Esophagus squamous epithelium (tissue), 5 donors: ENCODE measurements at regions not wholly inside any gene's neighbourhood (a gene's known extent, or its start where the extent isn't known, plus 50 kb on each side); places are given as distances from the start of the nearest gene placed in this dataset.

Experiments
- DNase-seq: peaks from one replicate; lab custom pipeline; 2025; lab: John Stamatoyannopoulos, UW
- H3K27ac ChIP-seq, 4 donors: fragments of 200-600 bp; sonication (generic); one replicate each; pipeline ENCODE4 v1.5.1; 2016 to 2019; ENCODE audit warnings: mild to moderate bottlenecking in 1 of 4
- H3K27me3 ChIP-seq, 4 donors: fragments of 200-600 bp; sonication (generic); 1 replicate in 3 of 4; 2 replicates in 1 of 4; pipeline versions ENCODE4 v1.5.1 to v1.6.0; 2017 to 2021; ENCODE audit warnings: antibody characterized with exemption in 1 of 4
- H3K36me3 ChIP-seq, 3 donors: fragments of 200-600 bp; sonication (generic); one replicate each; pipeline ENCODE4 v1.5.1; 2016 to 2019
- H3K4me1 ChIP-seq, 3 donors: fragments of 200-600 bp; sonication (generic); one replicate each; pipeline ENCODE4 v1.5.1; 2017 to 2019
- H3K4me3 ChIP-seq, 4 donors: fragments of 200-600 bp; sonication (generic); 1 replicate in 3 of 4; 2 replicates in 1 of 4; pipeline ENCODE4 v1.5.1; 2016 to 2019; ENCODE audit warnings: mild to moderate bottlenecking in 2 of 4, moderate library complexity in 1 of 4
- H3K9me3 ChIP-seq, 3 donors: fragments of 200-600 bp; sonication (generic); one replicate each; pipeline ENCODE4 v1.5.1; 2016 to 2019
- POLR2A ChIP-seq, 4 donors: fragments of 450-650 bp; IDR thresholded peaks; one replicate each; pipeline ENCODE4 v1.6.1; 2017; ENCODE audit warnings: antibody characterized with exemption in 4 of 4, mild to moderate bottlenecking in 4 of 4, moderate library complexity in 3 of 4
- WGBS, 2 donors: methylation state at CpG; one replicate each; pipeline ENCODE4 v1.1.5; 2018; 5-methylcytosine and 5-hydroxymethylcytosine counted together
- intact Hi-C: fragments of 100-400 bp; cut with DNase I; formaldehyde crosslinking; loops from one replicate; pipeline ENCODE4 v1.15.0; 2022
- TF ChIP-seq, protein P1 (sequence below), 6 experiments: fragments of 450-650 bp in 4 of 6; fragments of 200-600 bp in 2 of 6; sonication (generic) in 2 of 6; IDR thresholded peaks; one replicate each; pipeline ENCODE4 v1.5.1; 2016 to 2019; ENCODE audit warnings: antibody characterized with exemption in 6 of 6, mild to moderate bottlenecking in 4 of 6, moderate library complexity in 4 of 6
- donor health status: DM: yes; HTN: yes; CAD: no.

DNA sequence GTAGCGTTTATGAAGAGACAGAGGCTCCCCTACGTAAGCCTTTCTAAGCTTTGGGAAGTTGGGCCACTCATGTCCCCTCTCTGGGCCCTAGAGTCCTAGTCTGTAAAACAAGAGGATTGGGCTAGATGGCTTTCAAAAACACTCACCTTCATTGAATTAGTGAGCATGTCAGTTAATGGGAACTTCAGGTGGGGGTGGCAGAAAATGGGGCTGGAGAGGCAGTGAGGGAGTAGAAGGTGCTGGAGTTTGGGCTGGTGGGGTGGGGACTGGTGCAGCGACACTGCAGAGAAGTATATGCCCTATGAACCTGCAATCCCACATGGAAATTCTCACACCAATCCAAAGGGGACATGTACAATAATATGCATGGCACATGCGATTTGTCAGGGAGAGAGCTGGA lies 182.7 kb downstream of the C1orf94 start:
- Histone ChIP-seq H3K36me3 (no peaks in the 10 kb centered on the region), H3K27me3 (peaks cover 0 to 39% (median 0%) of the 10 kb centered on the region in 4 donors), H3K4me3 (no peak overlapping the region), H3K9me3 (no peaks in the 10 kb centered on the region), H3K27ac (no peak overlapping the region), H3K4me1 (peaks cover 0 to 3% (median 0%) of the 10 kb centered on the region in 3 donors)
- DNase-seq, result no peak
- intact Hi-C loops, result no loop called here
- TF ChIP-seq, protein P1, sequence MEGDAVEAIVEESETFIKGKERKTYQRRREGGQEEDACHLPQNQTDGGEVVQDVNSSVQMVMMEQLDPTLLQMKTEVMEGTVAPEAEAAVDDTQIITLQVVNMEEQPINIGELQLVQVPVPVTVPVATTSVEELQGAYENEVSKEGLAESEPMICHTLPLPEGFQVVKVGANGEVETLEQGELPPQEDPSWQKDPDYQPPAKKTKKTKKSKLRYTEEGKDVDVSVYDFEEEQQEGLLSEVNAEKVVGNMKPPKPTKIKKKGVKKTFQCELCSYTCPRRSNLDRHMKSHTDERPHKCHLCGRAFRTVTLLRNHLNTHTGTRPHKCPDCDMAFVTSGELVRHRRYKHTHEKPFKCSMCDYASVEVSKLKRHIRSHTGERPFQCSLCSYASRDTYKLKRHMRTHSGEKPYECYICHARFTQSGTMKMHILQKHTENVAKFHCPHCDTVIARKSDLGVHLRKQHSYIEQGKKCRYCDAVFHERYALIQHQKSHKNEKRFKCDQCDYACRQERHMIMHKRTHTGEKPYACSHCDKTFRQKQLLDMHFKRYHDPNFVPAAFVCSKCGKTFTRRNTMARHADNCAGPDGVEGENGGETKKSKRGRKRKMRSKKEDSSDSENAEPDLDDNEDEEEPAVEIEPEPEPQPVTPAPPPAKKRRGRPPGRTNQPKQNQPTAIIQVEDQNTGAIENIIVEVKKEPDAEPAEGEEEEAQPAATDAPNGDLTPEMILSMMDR (IDR thresholded peaks at IDR 0.05), result no peak
- TF ChIP-seq POLR2A (IDR thresholded peaks at IDR 0.05), result no peak
- WGBS, 2 donors, result 83 to 95% methylated on average over 4 of the region's 4 CpGs

DNA sequence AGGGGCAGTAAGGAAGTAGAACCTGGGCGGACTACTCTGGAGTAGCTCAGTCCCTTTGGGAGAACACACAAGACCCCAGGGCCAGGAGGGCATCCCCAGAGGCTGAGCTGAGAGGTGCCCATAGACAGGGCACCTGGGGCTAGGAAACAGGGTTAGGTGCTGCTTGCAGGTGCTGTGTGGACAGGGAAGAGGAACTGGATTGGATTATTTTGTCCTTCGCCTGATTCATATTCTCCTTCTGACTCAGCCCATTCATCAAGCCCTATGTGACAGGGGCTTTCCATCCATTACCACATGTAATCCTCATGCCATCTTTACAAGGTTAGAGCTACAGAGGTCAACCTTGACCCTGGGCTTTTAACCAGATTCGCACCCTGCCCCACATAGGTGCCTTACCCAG lies 183.9 kb downstream of the C1orf94 start:
- peaks cover 0 to 50% (median 0%) of the 10 kb centered on the region in 4 donors for H3K27me3 ChIP-seq
- H3K4me3 ChIP-seq, result no peak overlapping the region
- DNase-seq, result no peak
- peaks cover 0 to 3% (median 0%) of the 10 kb centered on the region in 3 donors for H3K4me1 ChIP-seq
- WGBS, 2 donors, result 51 to 52% methylated on average over 2 to 3 of the region's 3 CpGs
- no peak for TF ChIP-seq POLR2A (IDR thresholded peaks at IDR 0.05)
- TF ChIP-seq, protein P1 (IDR thresholded peaks at IDR 0.05), result no peak
- intact Hi-C loops, result no loop called here
- H3K9me3 ChIP-seq, result no peaks in the 10 kb centered on the region
- H3K27ac ChIP-seq, result no peak overlapping the region
- no peaks in the 10 kb centered on the region for H3K36me3 ChIP-seq

- DNase-seq, result no peak
- H3K27me3 ChIP-seq, result peaks cover 0 to 52% (median 0%) of the 10 kb centered on the region in 4 donors
- H3K27ac ChIP-seq, result no peak overlapping the region
- H3K4me1 ChIP-seq, result peaks cover 0 to 3% (median 0%) of the 10 kb centered on the region in 3 donors
- intact Hi-C loops, result no loop called here
- no peak for TF ChIP-seq POLR2A (IDR thresholded peaks at IDR 0.05)
- TF ChIP-seq, protein P1 (IDR thresholded peaks at IDR 0.05), result no peak
- no peaks in the 10 kb centered on the region for H3K36me3 ChIP-seq
- 34 to 49% methylated on average over 3 of the region's 3 CpGs for WGBS, 2 donors
- no peak overlapping the region for H3K4me3 ChIP-seq
- no peaks in the 10 kb centered on the region for H3K9me3 ChIP-seq
Measured at GRCh38 chr1:34361121-34361520, 184.4 kb downstream of the C1orf94 start.

GRCh38 chr1:34361781-34362357 lies 185.2 kb downstream of the C1orf94 start:
- Histone ChIP-seq H3K4me1 (peaks cover 0 to 3% (median 0%) of the 10 kb centered on the region in 3 donors), H3K27ac (no peak overlapping the region), H3K27me3 (peaks cover 0 to 52% (median 0%) of the 10 kb centered on the region in 4 donors), H3K9me3 (no peaks in the 10 kb centered on the region), H3K36me3 (no peaks in the 10 kb centered on the region), H3K4me3 (no peak overlapping the region)
- TF ChIP-seq, protein P1 (IDR thresholded peaks at IDR 0.05), result no peak
- DNase-seq, result no peak
- intact Hi-C loops, result no loop called here
- WGBS, 2 donors, result 44 to 62% methylated on average over 1 to 2 of the region's 2 CpGs

- H3K4me3 ChIP-seq, result no peak overlapping the region
- no peak for DNase-seq
- intact Hi-C loops, result no loop called here
Measured at GRCh38 chr1:34362949-34363348, 186.2 kb downstream of the C1orf94 start.

More at GRCh38 chr1:34362949-34363348, 186.2 kb downstream of the C1orf94 start:
- 41 to 70% methylated on average over 2 to 4 of the region's 4 CpGs for WGBS, 2 donors
- H3K27ac ChIP-seq, result no peak overlapping the region
- H3K27me3 ChIP-seq, result peaks cover 0 to 45% (median 0%) of the 10 kb centered on the region in 4 donors
- TF ChIP-seq, protein P1 (IDR thresholded peaks at IDR 0.05), result no peak
- TF ChIP-seq POLR2A (IDR thresholded peaks at IDR 0.05), result no peak
- no peaks in the 10 kb centered on the region for H3K36me3 ChIP-seq
- no peaks in the 10 kb centered on the region for H3K9me3 ChIP-seq
- peaks cover 0 to 3% (median 0%) of the 10 kb centered on the region in 3 donors for H3K4me1 ChIP-seq
